ENCODE measurements at regions not wholly inside any gene's neighbourhood (a gene's known extent, or its start where the extent isn't known, plus 50 kb on each side); places are given as distances from the start of the nearest gene placed in this dataset.

DNA sequence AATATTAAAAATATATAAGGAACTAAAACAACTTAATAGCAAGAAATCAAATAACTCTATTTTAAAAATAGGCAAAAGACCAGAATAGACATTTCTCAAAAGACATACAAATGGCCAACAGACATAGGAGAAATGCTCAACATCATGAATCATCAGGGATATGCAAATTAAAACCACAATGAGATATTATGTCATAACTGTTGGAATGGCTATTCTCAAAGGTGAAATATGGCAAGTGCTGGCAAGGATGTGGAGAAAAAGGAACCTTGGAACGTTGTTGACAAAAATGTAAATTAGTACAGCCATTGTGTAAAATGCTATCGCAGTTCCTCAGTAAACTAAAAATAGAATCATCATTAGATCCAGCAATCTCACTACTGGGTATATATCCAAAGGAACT, 468.5 kb downstream of the NFIB start:
- TF ChIP-seq, protein P1, sequence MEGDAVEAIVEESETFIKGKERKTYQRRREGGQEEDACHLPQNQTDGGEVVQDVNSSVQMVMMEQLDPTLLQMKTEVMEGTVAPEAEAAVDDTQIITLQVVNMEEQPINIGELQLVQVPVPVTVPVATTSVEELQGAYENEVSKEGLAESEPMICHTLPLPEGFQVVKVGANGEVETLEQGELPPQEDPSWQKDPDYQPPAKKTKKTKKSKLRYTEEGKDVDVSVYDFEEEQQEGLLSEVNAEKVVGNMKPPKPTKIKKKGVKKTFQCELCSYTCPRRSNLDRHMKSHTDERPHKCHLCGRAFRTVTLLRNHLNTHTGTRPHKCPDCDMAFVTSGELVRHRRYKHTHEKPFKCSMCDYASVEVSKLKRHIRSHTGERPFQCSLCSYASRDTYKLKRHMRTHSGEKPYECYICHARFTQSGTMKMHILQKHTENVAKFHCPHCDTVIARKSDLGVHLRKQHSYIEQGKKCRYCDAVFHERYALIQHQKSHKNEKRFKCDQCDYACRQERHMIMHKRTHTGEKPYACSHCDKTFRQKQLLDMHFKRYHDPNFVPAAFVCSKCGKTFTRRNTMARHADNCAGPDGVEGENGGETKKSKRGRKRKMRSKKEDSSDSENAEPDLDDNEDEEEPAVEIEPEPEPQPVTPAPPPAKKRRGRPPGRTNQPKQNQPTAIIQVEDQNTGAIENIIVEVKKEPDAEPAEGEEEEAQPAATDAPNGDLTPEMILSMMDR (IDR thresholded peaks at IDR 0.05; ENCODE audit: insufficient read depth, low read length), result no peak
- TF ChIP-seq POLR2AphosphoS5 (IDR thresholded peaks at IDR 0.05; ENCODE audit: low read depth) (no peak), GABPA (IDR thresholded peaks at IDR 0.05; ENCODE audit: low read depth) (no peak)
- TF ChIP-seq, protein P2, sequence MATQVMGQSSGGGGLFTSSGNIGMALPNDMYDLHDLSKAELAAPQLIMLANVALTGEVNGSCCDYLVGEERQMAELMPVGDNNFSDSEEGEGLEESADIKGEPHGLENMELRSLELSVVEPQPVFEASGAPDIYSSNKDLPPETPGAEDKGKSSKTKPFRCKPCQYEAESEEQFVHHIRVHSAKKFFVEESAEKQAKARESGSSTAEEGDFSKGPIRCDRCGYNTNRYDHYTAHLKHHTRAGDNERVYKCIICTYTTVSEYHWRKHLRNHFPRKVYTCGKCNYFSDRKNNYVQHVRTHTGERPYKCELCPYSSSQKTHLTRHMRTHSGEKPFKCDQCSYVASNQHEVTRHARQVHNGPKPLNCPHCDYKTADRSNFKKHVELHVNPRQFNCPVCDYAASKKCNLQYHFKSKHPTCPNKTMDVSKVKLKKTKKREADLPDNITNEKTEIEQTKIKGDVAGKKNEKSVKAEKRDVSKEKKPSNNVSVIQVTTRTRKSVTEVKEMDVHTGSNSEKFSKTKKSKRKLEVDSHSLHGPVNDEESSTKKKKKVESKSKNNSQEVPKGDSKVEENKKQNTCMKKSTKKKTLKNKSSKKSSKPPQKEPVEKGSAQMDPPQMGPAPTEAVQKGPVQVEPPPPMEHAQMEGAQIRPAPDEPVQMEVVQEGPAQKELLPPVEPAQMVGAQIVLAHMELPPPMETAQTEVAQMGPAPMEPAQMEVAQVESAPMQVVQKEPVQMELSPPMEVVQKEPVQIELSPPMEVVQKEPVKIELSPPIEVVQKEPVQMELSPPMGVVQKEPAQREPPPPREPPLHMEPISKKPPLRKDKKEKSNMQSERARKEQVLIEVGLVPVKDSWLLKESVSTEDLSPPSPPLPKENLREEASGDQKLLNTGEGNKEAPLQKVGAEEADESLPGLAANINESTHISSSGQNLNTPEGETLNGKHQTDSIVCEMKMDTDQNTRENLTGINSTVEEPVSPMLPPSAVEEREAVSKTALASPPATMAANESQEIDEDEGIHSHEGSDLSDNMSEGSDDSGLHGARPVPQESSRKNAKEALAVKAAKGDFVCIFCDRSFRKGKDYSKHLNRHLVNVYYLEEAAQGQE (IDR thresholded peaks at IDR 0.05; ENCODE audit: insufficient replicate concordance, low read depth), result no peak
